Brain microvascular endothelial cell (primary cell): ENCODE measurements at regions not wholly inside any gene's neighbourhood (a gene's known extent, or its start where the extent isn't known, plus 50 kb on each side); places are given as distances from the start of the nearest gene placed in this dataset.
"Not testable (repeated sequence)": the region's sequence is repeated elsewhere in the genome, so short reads cannot be mapped to it uniquely, and the experiment has no call there.

Experiments
- DNase-seq: peaks from one replicate; pipeline ENCODE4 v3.0.0-alpha.2; 2020
- H3K27ac ChIP-seq: fragments of 250-450 bp; sonication (Bioruptor Pico); 2 replicates; pipeline ENCODE4 v1.5.1; 2020; ENCODE audit warnings: mild to moderate bottlenecking, moderate library complexity
- H3K27me3 ChIP-seq: fragments of 250-450 bp; sonication (Bioruptor Pico); replicated peaks from 2 replicates; pipeline ENCODE4 v1.5.1; 2020; ENCODE audit warnings: mild to moderate bottlenecking
- H3K36me3 ChIP-seq: fragments of 250-450 bp; sonication (Bioruptor Pico); replicated peaks from 2 replicates; pipeline ENCODE4 v1.5.1; 2020; ENCODE audit warnings: mild to moderate bottlenecking
- H3K4me3 ChIP-seq: 2 replicates; pipeline ENCODE4 v1.5.1; 2011; ENCODE audit warnings: low read depth, mild to moderate bottlenecking, control low read depth, low read length, moderate library complexity
- CTCF ChIP-seq: IDR thresholded peaks from 2 replicates; pipeline ENCODE4 v1.5.1; 2011; ENCODE audit warnings: low read depth, mild to moderate bottlenecking, moderate library complexity, low read length, control low read depth, inconsistent platforms; ENCODE audit errors: missing control alignments
- in situ Hi-C: cut with HindIII; loops from 2 replicates; pipeline ENCODE4 v1.10.0; 2017; ENCODE audit warnings: low sequenced_read_pairs, low pct_ligation_motif_present

GRCh38 chr3:4162096-4162495 lies 141.1 kb upstream of the SETMAR start:
- in situ Hi-C loops = no loop called here

GRCh38 chr3:4163011-4163410 lies 140.2 kb upstream of the SETMAR start:
- no peak for DNase-seq
- Histone ChIP-seq H3K27ac (no peak overlapping the region), H3K27me3 (no peaks in the 10 kb centered on the region), H3K36me3 (no peaks in the 10 kb centered on the region), H3K4me3 (no peak overlapping the region)
- TF ChIP-seq CTCF = no peak
- in situ Hi-C loops = no loop called here

More at GRCh38 chr3:4162096-4162495, 141.1 kb upstream of the SETMAR start:
- no peak for TF ChIP-seq CTCF
- Histone ChIP-seq H3K36me3 (no peaks in the 10 kb centered on the region), H3K27ac (no peak overlapping the region), H3K4me3 (no peak overlapping the region), H3K27me3 (no peaks in the 10 kb centered on the region)
- DNase-seq = no peak

GRCh38 chr3:4166540-4166939 lies 136.6 kb upstream of the SETMAR start:
- H3K27me3 ChIP-seq = no peaks in the 10 kb centered on the region
- in situ Hi-C loops = no loop called here
- no peaks in the 10 kb centered on the region for H3K36me3 ChIP-seq
- H3K27ac ChIP-seq = no peak overlapping the region
- H3K4me3 ChIP-seq = no peak overlapping the region
- TF ChIP-seq CTCF = no peak
- no peak for DNase-seq

GRCh38 chr3:4167230-4167629 lies 135.9 kb upstream of the SETMAR start:
- H3K4me3 ChIP-seq, H3K27me3 ChIP-seq, DNase-seq, H3K27ac ChIP-seq, H3K36me3 ChIP-seq, in situ Hi-C loops: not testable (repeated sequence)

GRCh38 chr3:4174791-4175190 lies 128.4 kb upstream of the SETMAR start:
- in situ Hi-C loops = no loop called here
- Histone ChIP-seq H3K27ac (no peak overlapping the region), H3K4me3 (no peak overlapping the region), H3K27me3 (no peaks in the 10 kb centered on the region), H3K36me3 (no peaks in the 10 kb centered on the region)
- no peak for DNase-seq
- no peak for TF ChIP-seq CTCF

GRCh38 chr3:4191971-4192370 lies 111.2 kb upstream of the SETMAR start:
- no peak for DNase-seq
- Histone ChIP-seq H3K27me3 (no peaks in the 10 kb centered on the region), H3K27ac (no peak overlapping the region), H3K36me3 (no peaks in the 10 kb centered on the region), H3K4me3 (no peak overlapping the region)
- in situ Hi-C loops = no loop called here
- no peak for TF ChIP-seq CTCF
